Activated CD4-positive, alpha-beta memory T cell treated with anti-CD3 and anti-CD28 coated beads for 36 hours (primary cell): ENCODE measurements at regions not wholly inside any gene's neighbourhood (a gene's known extent, or its start where the extent isn't known, plus 50 kb on each side); places are given as distances from the start of the nearest gene placed in this dataset.

Experiments used
- CTCF ChIA-PET: fragments of 350-600 bp; sonication (Branson Sonifier 250); formaldehyde crosslinking; loops from one replicate; lab custom pipeline; 2021; ENCODE audit warnings: antibody characterized with exemption, inconsistent platforms; lab: Charles Lee
- POLR2A ChIA-PET: fragments of 350-600 bp; sonication (Branson Sonifier 250); formaldehyde crosslinking; loops from one replicate; lab custom pipeline; 2021; ENCODE audit warnings: antibody characterized with exemption; lab: Charles Lee
- DNase-seq: peaks from one replicate; pipeline ENCODE4 v3.0.0-alpha.2; 2020
- H3K27ac Mint-ChIP-seq: one replicate; pipeline ENCODE4 v1.8.0; 2021; ENCODE audit warnings: mixed read lengths
- H3K27me3 Mint-ChIP-seq: one replicate; pipeline ENCODE4 v1.8.0; 2021; ENCODE audit warnings: mixed read lengths
- H3K36me3 Mint-ChIP-seq: one replicate; pipeline ENCODE4 v1.8.0; 2021; ENCODE audit warnings: mixed read lengths
- H3K4me1 Mint-ChIP-seq: one replicate; pipeline ENCODE4 v1.8.0; 2021; ENCODE audit warnings: low read depth, mixed read lengths
- H3K4me3 Mint-ChIP-seq: one replicate; pipeline ENCODE4 v1.8.0; 2021; ENCODE audit warnings: mild to moderate bottlenecking, mixed read lengths
- H3K9me3 Mint-ChIP-seq: one replicate; pipeline ENCODE4 v1.8.0; 2021; ENCODE audit warnings: mixed read lengths
- intact Hi-C: fragments of 100-400 bp; cut with micrococcal nuclease; formaldehyde crosslinking; loops from one replicate; pipeline ENCODE4 v1.15.1; 2023

DNA sequence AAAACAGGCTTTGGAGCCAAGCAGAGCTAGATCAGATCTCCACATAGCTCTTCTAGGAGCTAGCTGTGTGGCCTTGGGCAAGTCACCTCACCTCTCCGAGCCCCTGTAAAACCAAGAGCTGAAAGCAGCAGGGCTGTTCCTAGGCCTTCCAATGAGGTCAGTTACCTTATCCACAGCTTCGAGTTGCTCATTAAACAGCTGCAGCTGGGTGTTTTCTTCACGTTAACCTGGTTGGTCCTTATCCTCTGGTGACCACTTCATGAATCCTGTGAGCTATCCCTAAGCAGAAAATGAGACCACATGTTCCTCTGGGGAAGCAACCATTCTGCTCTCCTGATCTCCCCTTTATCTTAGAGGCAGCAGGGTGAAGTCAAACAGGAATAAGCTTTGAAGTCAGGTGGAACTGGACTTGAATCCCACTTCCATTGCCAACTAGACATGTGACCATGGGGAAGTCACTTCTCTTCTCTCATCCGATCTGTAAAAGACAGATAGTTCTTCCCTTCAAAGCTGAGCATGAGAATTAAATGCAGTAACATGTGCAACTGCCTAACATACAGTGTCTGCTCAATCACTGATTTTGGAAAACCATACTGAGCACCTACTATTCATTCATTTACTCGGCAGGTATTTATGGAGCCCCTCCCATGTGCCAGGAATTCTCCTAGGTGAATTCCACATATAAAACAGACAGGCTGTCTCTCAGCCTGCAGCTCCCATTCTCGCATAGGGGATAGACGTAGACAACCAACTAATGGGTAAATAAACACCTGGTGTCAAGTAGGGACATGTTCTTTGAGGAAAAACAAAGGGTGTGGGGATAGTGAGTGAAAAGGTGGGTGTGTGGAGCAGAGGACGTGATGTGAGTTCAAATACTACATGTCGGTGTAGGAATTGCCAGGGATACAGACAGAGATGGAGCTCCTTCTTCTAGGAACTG, 111.7 kb upstream of the BOD1 start:
- ChIA-PET CTCF (interaction anchor here (1.3 kb wide), 1 partner anchor 584 kb away, joined by 3 read pairs; no protein-coding TSS in a partner anchor), POLR2A (no interaction called here)
- Mint-ChIP-seq H3K27me3 (no peaks in the 10 kb centered on the region), H3K4me3 (no peak overlapping the region), H3K36me3 (no peaks in the 10 kb centered on the region), H3K4me1 (peaks cover 3% of the 10 kb centered on the region), H3K9me3 (peaks cover 7% of the 10 kb centered on the region), H3K27ac (no peak overlapping the region)
- intact Hi-C loops = no loop called here
- no peak for DNase-seq

DNA sequence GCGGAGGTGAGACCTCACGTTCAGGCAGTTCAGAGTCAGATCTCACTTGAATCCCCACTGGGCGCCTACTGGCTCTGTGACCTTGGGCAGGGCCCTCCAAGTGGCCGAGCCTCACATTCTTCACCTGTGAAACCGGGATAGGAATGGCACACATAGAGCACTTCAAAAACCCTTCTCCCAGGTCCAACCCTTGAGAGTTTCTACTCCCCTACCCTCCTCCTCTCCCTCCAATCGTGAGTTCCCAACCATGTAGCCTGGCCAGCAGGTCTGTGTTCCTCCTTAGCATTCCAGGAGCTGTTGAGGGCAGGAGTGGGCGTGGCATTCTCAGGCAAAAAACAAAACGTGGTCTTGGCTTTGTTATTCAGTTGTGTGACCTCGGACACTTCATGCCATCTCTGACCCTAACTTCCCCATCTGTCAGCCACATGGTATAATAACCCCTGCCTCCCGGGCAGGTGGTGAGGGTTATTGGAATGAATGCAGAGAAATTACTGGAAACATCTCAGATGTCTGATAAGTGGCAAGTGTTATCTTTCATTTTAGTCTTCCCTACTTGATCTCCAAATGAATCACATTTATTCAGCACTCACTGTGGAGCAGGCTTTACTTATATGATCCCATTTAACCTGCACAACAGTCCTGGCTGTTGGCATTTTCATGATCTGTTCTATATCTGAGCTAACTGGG, 112.8 kb upstream of the BOD1 start:
- CTCF ChIA-PET = no interaction called here
- Mint-ChIP-seq H3K27me3 (no peaks in the 10 kb centered on the region), H3K27ac (no peak overlapping the region), H3K4me3 (no peak overlapping the region), H3K4me1 (peaks cover 3% of the 10 kb centered on the region), H3K36me3 (no peaks in the 10 kb centered on the region), H3K9me3 (peaks cover 7% of the 10 kb centered on the region)
- DNase-seq = no peak
- POLR2A ChIA-PET = no interaction called here
- intact Hi-C loops = no loop called here

DNA sequence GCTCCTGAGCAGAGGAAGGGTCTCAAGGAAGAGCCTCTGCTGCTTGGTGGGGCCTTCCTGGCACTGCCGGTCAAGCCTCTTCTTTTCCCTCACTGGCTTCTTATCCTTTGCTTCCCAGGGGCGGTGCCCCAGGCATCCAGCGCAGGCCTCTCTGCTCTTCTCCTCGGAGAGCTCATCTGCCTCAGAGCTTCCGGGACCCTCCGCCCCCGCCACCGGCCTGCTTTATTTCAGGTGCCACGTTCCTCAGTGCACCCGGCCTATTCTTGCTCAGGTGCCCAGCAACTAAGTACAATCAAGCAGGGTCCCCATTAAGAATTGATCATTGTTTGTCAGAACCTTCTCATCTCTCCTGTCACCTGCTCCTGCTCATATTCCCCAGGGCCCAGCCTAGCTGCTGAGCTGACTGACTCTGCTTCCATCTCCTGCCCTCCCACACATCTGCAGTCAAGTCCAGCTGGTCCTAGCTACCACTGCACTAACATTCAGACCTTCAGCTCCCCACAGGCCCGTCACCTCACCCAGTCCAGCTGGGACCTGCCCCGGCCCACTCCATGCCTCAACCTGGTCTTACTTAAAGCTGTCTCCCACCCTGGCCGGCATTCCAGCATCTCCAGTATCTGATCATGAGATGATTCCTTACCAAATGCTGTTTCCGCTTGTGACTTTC, 114.3 kb upstream of the BOD1 start:
- ChIA-PET CTCF (no interaction called here), POLR2A (no interaction called here)
- no peak overlapping the region for H3K4me3 Mint-ChIP-seq
- intact Hi-C loops = no loop called here
- H3K27me3 Mint-ChIP-seq = no peaks in the 10 kb centered on the region
- H3K27ac Mint-ChIP-seq = no peak overlapping the region
- H3K9me3 Mint-ChIP-seq = peaks cover 3% of the 10 kb centered on the region
- no peaks in the 10 kb centered on the region for H3K36me3 Mint-ChIP-seq
- H3K4me1 Mint-ChIP-seq = peaks cover 3% of the 10 kb centered on the region
- DNase-seq = no peak

DNA sequence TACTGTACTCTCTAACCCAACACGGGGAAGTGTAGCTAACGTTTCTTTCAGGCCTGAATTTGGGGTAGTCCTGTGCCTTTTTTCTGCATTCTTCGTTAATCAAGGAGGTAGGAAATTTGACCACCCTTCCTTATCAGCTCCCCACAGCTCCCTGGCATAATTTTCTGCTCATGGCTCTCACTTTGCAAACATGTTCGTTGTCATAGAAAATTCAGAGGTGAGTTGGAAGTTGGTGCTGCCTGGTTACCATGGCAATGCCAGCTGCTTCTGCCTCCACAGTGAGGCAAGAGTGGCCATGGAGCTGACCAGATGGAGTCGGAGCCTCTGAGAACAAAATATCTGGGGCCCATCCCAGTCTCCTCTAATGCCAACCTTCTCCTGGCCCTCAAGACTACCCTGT, 116.6 kb upstream of the BOD1 start:
- no peak overlapping the region for H3K4me3 Mint-ChIP-seq
- no peaks in the 10 kb centered on the region for H3K27me3 Mint-ChIP-seq
- H3K27ac Mint-ChIP-seq = no peak overlapping the region
- no peak for DNase-seq
- no peaks in the 10 kb centered on the region for H3K9me3 Mint-ChIP-seq
- POLR2A ChIA-PET = no interaction called here
- CTCF ChIA-PET = no interaction called here
- intact Hi-C loops = no loop called here
- no peaks in the 10 kb centered on the region for H3K4me1 Mint-ChIP-seq
- no peaks in the 10 kb centered on the region for H3K36me3 Mint-ChIP-seq

DNA sequence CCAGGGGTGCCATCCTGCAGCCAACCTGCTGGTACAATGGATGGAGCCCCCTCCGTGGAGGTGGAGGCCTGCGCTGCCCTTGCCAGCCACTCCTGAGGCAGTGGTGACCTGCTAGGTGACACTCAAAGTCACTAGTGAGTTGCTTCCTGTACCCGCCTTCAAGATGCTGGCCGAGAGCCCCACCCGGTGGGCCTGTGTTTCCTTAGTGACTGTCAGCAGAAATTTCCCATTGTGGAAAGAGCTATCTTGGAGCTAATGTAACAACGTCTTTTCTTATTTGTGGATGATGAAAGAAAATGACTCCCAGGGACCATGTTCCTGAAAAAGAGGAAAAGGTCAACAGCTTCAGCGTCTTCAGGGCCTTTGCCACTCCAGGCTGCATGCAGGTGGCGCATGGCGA, 117.0 kb upstream of the BOD1 start:
- DNase-seq = no peak
- no peak overlapping the region for H3K4me3 Mint-ChIP-seq
- no peaks in the 10 kb centered on the region for H3K9me3 Mint-ChIP-seq
- H3K36me3 Mint-ChIP-seq = no peaks in the 10 kb centered on the region
- intact Hi-C loops = no loop called here
- H3K4me1 Mint-ChIP-seq = no peaks in the 10 kb centered on the region
- H3K27me3 Mint-ChIP-seq = no peaks in the 10 kb centered on the region
- CTCF ChIA-PET = no interaction called here
- H3K27ac Mint-ChIP-seq = no peak overlapping the region
- POLR2A ChIA-PET = no interaction called here

DNA sequence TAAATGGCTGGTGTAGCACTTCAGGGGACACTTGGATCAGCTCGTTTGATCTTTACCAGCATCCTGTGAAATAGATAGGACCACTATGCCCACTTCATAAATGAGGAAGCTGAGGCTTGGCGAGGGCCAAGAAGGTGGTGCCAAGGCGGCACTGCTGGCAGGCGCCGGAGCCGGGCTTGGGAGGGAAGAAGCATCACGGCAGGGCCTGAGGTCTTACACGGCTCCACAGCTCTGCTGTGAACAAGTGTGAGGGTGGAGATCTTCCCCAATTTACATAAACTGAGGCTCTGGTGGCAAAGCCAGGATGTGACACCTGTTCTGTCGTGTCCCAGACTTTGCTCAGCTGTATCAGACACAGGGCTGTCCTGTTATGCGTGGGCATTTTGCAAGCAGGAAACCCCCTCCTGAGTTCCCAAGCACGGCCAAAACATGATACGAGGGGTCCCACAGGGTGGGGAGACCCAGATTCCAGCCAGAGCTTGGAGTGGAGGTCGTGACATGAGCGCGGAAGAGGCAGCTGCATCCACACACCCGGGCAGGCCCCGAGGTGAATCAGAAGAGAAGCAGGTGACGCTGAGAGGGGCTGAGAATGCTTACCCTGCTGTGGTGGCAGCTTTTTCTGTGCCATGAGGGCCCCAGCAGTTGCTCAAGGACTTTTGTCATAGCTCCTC, 117.5 kb upstream of the BOD1 start:
- Mint-ChIP-seq H3K27ac (no peak overlapping the region), H3K9me3 (no peaks in the 10 kb centered on the region), H3K36me3 (no peaks in the 10 kb centered on the region), H3K4me3 (no peak overlapping the region), H3K4me1 (no peaks in the 10 kb centered on the region), H3K27me3 (no peaks in the 10 kb centered on the region)
- CTCF ChIA-PET = no interaction called here
- no peak for DNase-seq
- intact Hi-C loops = no loop called here
- POLR2A ChIA-PET = no interaction called here

DNA sequence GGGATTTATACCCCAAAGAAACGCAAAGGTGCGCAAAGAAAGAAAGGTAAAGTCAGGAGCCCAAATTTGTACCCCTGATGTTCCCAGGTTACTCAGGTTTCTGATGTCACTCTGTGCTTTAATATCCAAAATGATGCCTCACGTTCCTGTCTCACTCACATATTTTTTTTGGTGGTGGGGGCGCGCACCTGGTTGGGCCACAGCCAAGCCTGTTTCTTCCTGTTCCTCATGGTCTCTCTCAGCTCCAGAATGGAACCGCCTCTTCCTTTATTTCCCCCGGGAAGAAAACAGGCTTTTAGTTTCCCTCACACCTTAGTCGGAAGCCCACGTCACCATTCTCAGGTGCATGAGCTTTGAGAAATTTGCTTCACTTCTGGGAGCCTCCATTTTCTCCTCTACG, 118.3 kb upstream of the BOD1 start:
- Mint-ChIP-seq H3K9me3 (no peaks in the 10 kb centered on the region), H3K27ac (no peak overlapping the region), H3K36me3 (no peaks in the 10 kb centered on the region), H3K4me3 (no peak overlapping the region), H3K4me1 (no peaks in the 10 kb centered on the region), H3K27me3 (no peaks in the 10 kb centered on the region)
- ChIA-PET POLR2A (no interaction called here), CTCF (no interaction called here)
- DNase-seq = no peak
- intact Hi-C loops = no loop called here

DNA sequence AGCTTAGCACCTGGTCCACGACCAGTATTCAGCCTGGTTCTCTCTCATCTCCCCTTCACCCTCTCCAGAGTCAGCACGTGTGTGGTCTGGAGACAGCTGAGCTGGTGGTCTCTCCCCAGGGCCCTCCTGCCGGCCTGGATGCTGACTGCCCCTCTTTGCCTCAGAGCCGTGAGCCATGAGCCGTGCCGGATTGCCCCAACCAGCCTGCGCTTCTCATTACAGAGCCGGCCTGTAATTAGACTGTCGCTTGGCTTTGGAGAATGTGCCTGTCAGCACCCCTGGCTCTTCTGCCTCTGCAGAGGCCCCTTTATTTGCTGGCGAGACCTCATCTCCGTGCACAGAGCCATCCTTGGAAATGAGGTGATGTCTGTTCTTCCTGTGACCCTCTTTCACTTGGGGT, 118.7 kb upstream of the BOD1 start:
- no peak overlapping the region for H3K27ac Mint-ChIP-seq
- intact Hi-C loops = no loop called here
- no peak overlapping the region for H3K4me3 Mint-ChIP-seq
- no peaks in the 10 kb centered on the region for H3K4me1 Mint-ChIP-seq
- no peak for DNase-seq
- no peaks in the 10 kb centered on the region for H3K27me3 Mint-ChIP-seq
- H3K36me3 Mint-ChIP-seq = no peaks in the 10 kb centered on the region
- ChIA-PET CTCF (no interaction called here), POLR2A (no interaction called here)
- H3K9me3 Mint-ChIP-seq = no peaks in the 10 kb centered on the region

DNA sequence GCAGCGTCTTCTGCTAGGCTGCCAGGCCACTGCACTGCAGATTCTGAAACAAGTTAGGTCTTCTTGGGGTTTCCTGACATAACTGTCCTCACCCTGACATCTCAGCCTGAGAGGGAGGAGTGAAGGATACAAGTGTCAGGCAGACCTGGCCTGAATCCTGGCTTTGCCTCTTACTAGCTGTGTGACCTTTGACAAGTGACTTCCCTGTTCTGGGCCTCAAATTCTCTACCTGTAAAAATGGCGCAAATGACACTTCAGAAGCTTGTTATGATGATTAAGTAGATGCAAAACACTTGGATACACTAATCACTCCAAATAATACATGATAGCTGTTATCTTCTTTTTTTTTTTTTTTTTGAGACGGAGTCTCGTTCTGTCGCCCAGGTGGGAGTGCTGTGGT, 119.2 kb upstream of the BOD1 start:
- Mint-ChIP-seq H3K9me3 (no peaks in the 10 kb centered on the region), H3K4me1 (no peaks in the 10 kb centered on the region), H3K27ac (no peak overlapping the region), H3K4me3 (no peak overlapping the region), H3K27me3 (no peaks in the 10 kb centered on the region), H3K36me3 (no peaks in the 10 kb centered on the region)
- intact Hi-C loops = no loop called here
- CTCF ChIA-PET = no interaction called here
- no peak for DNase-seq
- POLR2A ChIA-PET = no interaction called here

DNA sequence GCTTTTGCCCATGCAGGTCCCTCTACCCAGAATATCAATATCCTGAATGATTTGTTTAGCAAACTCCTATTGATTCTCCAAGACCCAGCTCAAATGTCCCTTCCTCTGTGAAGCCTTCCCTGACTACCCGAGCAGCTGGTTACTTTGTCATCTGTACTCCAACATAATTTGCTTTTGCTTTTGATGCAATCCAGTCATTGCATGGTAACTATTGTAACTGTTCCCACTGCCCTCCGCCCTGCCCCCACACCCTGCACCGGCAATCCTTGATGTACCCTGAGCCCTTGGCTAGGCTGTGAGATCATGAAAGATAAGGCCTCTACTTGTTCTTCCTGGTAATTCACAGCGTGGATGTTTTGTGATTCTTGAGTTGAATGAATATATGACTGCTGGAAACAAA, 119.9 kb upstream of the BOD1 start:
- Mint-ChIP-seq H3K4me1 (no peaks in the 10 kb centered on the region), H3K4me3 (no peak overlapping the region), H3K27ac (no peak overlapping the region), H3K36me3 (no peaks in the 10 kb centered on the region), H3K27me3 (no peaks in the 10 kb centered on the region), H3K9me3 (no peaks in the 10 kb centered on the region)
- ChIA-PET POLR2A (no interaction called here), CTCF (no interaction called here)
- intact Hi-C loops = no loop called here
- no peak for DNase-seq

DNA sequence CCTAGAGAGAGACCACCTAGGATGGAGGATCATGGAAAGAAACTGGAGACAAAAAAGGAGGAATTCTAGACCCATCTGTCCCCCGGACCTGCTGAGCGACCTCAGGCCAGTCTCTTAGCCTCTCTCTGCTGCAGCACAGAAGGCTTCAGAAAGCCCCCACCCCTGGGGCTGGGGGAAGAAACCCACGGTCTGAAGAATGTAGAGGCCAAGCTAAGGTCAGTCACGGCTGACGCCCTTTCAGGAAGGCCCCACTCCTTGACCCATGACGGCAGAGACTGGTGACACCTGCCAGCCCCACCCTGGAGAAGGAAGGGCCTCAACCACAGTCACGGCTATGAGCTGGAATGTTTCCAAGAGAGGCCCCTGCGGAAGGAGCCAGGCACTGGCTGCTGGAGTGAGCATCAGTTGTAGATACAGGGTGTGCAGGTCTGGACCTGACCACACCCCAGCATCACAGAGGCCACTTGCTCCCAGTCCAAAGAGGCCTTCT, 120.5 kb upstream of the BOD1 start:
- H3K4me3 Mint-ChIP-seq = no peak overlapping the region
- no peaks in the 10 kb centered on the region for H3K9me3 Mint-ChIP-seq
- DNase-seq = no peak
- no peak overlapping the region for H3K27ac Mint-ChIP-seq
- POLR2A ChIA-PET = no interaction called here
- peaks cover 3% of the 10 kb centered on the region for H3K4me1 Mint-ChIP-seq
- CTCF ChIA-PET = no interaction called here
- no peaks in the 10 kb centered on the region for H3K27me3 Mint-ChIP-seq
- H3K36me3 Mint-ChIP-seq = no peaks in the 10 kb centered on the region
- intact Hi-C loops = no loop called here

DNA sequence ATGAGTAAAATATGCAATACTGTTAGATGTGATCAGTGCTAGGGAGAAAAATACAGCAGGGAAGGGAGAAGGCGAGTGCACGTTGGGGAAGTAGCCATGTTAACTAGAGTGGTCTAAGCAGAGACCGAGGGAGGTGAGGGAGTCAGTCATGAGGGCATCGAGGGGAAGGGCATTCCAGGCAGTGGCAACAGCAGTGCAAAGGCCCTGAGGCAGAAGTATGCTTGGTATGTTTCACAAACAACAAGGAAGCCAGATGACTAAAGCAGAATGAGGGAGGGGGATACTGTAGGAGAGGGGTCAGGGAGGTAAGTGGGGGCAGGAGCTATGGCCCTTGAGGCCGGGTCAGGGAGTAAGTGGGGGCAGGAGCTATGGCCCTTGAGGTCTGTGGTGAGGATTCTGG, 123.3 kb upstream of the BOD1 start:
- no peak overlapping the region for H3K27ac Mint-ChIP-seq
- peaks cover 7% of the 10 kb centered on the region for H3K4me1 Mint-ChIP-seq
- H3K36me3 Mint-ChIP-seq = no peaks in the 10 kb centered on the region
- intact Hi-C loops = no loop called here
- H3K27me3 Mint-ChIP-seq = no peaks in the 10 kb centered on the region
- no peaks in the 10 kb centered on the region for H3K9me3 Mint-ChIP-seq
- no peak for DNase-seq
- H3K4me3 Mint-ChIP-seq = no peak overlapping the region
- CTCF ChIA-PET = interaction anchor here (0.6 kb wide), 1 partner anchor 233 kb away, joined by 4 read pairs; no protein-coding TSS in a partner anchor
- POLR2A ChIA-PET = no interaction called here
